Pancreas (tissue), 10 donors: ENCODE measurements at regions not wholly inside any gene's neighbourhood (a gene's known extent, or its start where the extent isn't known, plus 50 kb on each side); places are given as distances from the start of the nearest gene placed in this dataset.

ENCODE experiments used
- ATAC-seq, 4 donors: fragments of 200-7000 bp; cut with Tn5 transposase; one replicate each; pipeline versions ENCODE4 v1.8.0 to v1.9.1; 2020; ENCODE audit warnings: mild to moderate bottlenecking in 4 of 4, moderate library complexity in 4 of 4
- DNase-seq, 6 donors: peaks; one replicate each; pipeline ENCODE4 v3.0.0-alpha.2; 2020
- FAIRE-seq: peaks from 2 replicates; lab custom pipeline; 2012; peaks lifted over from hg19 to GRCh38; lab: Jason Lieb, UNC
- H3K27ac ChIP-seq, 4 donors: fragments of 200-600 bp; sonication (generic); 1 replicate in 3 of 4; 2 replicates in 1 of 4; pipeline versions ENCODE4 v1.5.0 to v1.8.0; 2020
- H3K27me3 ChIP-seq, 4 donors: fragments of 200-600 bp; one replicate each; pipeline ENCODE4 v1.8.0; 2021
- H3K36me3 ChIP-seq, 3 donors: fragments of 200-600 bp; sonication (generic) in 1 of 3; one replicate each; pipeline versions ENCODE4 v1.5.0 to v1.8.0; 2020 to 2021
- H3K4me1 ChIP-seq, 3 donors: fragments of 200-600 bp; one replicate each; pipeline ENCODE4 v1.8.0; 2021
- H3K4me3 ChIP-seq, 4 donors: fragments of 200-600 bp; sonication (generic) in 2 of 4; one replicate each; pipeline versions ENCODE4 v1.5.0 to v1.8.0; 2020 to 2021
- H3K9me3 ChIP-seq, 4 donors: fragments of 200-600 bp; one replicate each; pipeline ENCODE4 v1.8.0; 2021
- WGBS, 2 donors: extraction: QIAGEN DNeasy Blood & Tissue Kit; methylation state at CpG; one replicate each; pipeline ENCODE4 v1.1.7; 2013; 5-methylcytosine and 5-hydroxymethylcytosine counted together
- intact Hi-C, 3 donors: fragments of 100-400 bp; cut with DNase I; formaldehyde crosslinking; loops; one replicate each; pipeline versions ENCODE4 v1.11.1 to v1.14.2; 2022
- TF ChIP-seq, protein P1 (sequence below), 4 donors: fragments of 200-600 bp; sonication (generic) in 3 of 4; IDR thresholded peaks; one replicate each; pipeline versions ENCODE4 v1.5.0 to v1.8.0; 2021; ENCODE audit warnings: antibody characterized with exemption in 4 of 4
- donor health status: healthy with polysubstance abuse.
- donor health status: DM: no; HTN: no; CAD: no; lungs with moderate emphysema.
- donor health status: DM: no; HTN: no; CAD: no.
- donor health status: control.
- donor health status: control.
- donor health status: Bipolar disorder and iron deficiency.
- donor health status: DM: yes; HTN: yes; CAD: no.
- donor health status: DM: no; HTN: no; CAD: no.
- donor health status: DM: no; HTN: no; CAD: no.
- donor health status: DM: yes; HTN: yes; CAD: no.

DNA sequence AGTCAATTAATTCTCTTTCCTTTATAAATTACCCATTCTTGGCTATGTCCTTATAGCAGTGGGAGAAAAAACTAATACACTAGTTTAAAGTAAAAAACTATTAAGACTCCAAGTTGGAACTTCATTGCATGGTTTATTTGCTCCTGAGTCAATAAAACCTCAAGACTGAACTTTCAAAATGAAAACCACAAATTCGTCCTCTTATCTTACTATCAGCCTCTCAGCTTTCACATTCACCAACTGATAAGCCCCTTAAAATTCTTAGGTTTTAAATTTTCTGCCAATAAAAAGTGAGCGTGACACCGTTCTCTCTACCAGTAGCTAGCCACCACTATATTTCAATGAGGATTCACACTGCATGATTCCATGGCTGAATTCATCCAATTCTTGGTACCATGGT, 346.4 kb upstream of the NPSR1 start:
- no peak for FAIRE-seq
- ATAC-seq: no peak
- TF ChIP-seq, protein P1, sequence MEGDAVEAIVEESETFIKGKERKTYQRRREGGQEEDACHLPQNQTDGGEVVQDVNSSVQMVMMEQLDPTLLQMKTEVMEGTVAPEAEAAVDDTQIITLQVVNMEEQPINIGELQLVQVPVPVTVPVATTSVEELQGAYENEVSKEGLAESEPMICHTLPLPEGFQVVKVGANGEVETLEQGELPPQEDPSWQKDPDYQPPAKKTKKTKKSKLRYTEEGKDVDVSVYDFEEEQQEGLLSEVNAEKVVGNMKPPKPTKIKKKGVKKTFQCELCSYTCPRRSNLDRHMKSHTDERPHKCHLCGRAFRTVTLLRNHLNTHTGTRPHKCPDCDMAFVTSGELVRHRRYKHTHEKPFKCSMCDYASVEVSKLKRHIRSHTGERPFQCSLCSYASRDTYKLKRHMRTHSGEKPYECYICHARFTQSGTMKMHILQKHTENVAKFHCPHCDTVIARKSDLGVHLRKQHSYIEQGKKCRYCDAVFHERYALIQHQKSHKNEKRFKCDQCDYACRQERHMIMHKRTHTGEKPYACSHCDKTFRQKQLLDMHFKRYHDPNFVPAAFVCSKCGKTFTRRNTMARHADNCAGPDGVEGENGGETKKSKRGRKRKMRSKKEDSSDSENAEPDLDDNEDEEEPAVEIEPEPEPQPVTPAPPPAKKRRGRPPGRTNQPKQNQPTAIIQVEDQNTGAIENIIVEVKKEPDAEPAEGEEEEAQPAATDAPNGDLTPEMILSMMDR (IDR thresholded peaks at IDR 0.05): no peak
- intact Hi-C loops: no loop called here
- no peaks in the 10 kb centered on the region for H3K4me1 ChIP-seq
- DNase-seq: no peak
- no peak overlapping the region for H3K4me3 ChIP-seq
- no peaks in the 10 kb centered on the region for H3K36me3 ChIP-seq
- H3K27ac ChIP-seq: no peak overlapping the region
- no peaks in the 10 kb centered on the region for H3K27me3 ChIP-seq
- 62 to 69% methylated on average over 3 of the region's 3 CpGs for WGBS, 2 donors
- H3K9me3 ChIP-seq: no peaks in the 10 kb centered on the region

DNA sequence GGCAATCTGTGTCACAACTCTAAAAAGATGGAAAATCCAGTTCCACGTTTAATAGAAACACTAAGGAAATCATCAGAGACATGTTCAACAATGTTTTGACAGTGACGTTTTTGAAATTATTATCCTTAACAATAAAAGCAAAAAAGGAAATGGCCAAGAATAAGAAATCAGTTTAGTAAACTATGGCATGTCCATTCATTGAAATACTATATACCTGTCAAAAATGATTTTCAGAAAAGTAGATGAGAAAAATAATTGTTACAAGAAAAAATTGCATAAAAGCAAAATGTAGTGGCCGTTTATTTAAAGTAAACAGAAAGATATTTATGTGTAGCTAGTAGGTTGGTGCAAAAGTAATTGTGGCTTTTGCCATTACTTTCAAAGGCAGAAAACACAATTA, 345.4 kb upstream of the NPSR1 start:
- Histone ChIP-seq H3K36me3 (no peaks in the 10 kb centered on the region), H3K9me3 (no peaks in the 10 kb centered on the region), H3K4me1 (no peaks in the 10 kb centered on the region), H3K27ac (no peak overlapping the region), H3K4me3 (no peak overlapping the region), H3K27me3 (no peaks in the 10 kb centered on the region)
- WGBS, 2 donors: 62 to 76% methylated on average over 3 of the region's 3 CpGs
- intact Hi-C loops: no loop called here
- DNase-seq (no peak), FAIRE-seq (no peak), ATAC-seq (no peak)
- TF ChIP-seq, protein P1 (IDR thresholded peaks at IDR 0.05): no peak

DNA sequence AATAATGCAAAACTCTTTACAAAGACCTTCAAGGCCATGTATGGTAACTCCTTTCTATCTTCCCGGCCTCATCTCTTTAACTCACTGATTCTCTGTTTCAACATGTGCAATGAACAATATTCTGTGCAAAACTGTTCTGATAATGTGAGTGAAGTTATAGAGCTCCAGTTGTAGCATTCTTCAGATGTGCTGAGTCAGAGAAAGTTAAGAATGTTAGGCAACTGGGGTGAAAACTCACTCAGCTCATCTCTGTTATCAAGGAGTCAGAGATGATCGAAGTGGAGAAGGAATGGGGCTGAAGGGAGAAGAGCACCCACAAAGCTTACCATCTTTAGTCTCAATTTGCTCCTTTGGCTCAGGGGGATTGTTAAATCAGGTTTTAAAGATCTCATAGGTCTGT, 344.7 kb upstream of the NPSR1 start:
- no peak for DNase-seq
- Histone ChIP-seq H3K4me3 (no peak overlapping the region), H3K36me3 (no peaks in the 10 kb centered on the region), H3K27ac (no peak overlapping the region), H3K27me3 (no peaks in the 10 kb centered on the region), H3K4me1 (no peaks in the 10 kb centered on the region), H3K9me3 (no peaks in the 10 kb centered on the region)
- intact Hi-C loops: no loop called here
- 71 to 84% methylated on average over 2 of the region's 2 CpGs for WGBS, 2 donors
- no peak for FAIRE-seq
- ATAC-seq: no peak
- TF ChIP-seq, protein P1 (IDR thresholded peaks at IDR 0.05): no peak

DNA sequence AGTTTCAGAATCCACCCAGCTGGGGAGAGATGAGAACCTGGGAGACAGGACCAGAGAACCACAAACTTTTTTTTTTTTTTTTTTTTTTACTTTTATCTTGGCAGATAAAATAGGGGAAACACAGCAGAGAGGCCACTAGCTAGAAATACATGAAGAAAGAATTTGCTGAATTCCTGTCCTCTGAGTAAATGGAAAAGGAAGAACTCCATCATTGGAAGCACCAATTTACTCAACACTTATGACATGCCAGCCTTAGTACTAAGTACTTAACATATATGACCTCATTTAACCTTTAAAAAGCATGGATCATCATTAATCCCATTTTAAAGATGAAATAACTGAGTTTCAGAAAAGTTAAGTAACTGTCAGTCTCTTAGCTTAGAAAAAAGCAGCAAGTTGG, 343.0 kb upstream of the NPSR1 start:
- TF ChIP-seq, protein P1 (IDR thresholded peaks at IDR 0.05): no peak
- no peak for FAIRE-seq
- no peak overlapping the region for H3K4me3 ChIP-seq
- H3K9me3 ChIP-seq: no peaks in the 10 kb centered on the region
- no peak for ATAC-seq
- intact Hi-C loops: no loop called here
- no peaks in the 10 kb centered on the region for H3K36me3 ChIP-seq
- H3K27ac ChIP-seq: no peak overlapping the region
- no peak for DNase-seq
- no peaks in the 10 kb centered on the region for H3K27me3 ChIP-seq
- H3K4me1 ChIP-seq: no peaks in the 10 kb centered on the region

DNA sequence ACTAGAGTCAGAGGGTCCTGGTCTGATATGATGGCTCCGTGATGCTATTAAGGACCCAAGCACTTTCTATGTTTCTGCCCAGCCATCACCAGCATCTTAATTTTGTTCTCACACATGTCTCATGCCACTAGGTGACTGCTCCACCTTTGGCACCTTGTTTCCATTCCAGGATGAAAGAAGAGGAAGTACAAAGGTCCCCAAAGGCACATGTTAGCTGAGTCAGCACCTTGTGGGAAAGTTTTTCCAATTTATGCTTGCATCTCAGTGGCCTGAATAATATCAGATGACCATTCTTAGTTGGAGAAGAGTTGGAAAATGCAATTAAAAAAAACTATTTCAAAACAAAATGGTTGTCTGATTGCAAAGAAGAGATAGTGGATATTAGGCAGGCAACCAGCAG, 341.0 kb upstream of the NPSR1 start:
- WGBS, 2 donors: 73 to 90% methylated on average over 1 of the region's 1 CpG
- no peak for FAIRE-seq
- TF ChIP-seq, protein P1 (IDR thresholded peaks at IDR 0.05): no peak

More for the DNA sequence above, 341.0 kb upstream of the NPSR1 start:
- Histone ChIP-seq H3K9me3 (no peaks in the 10 kb centered on the region), H3K36me3 (no peaks in the 10 kb centered on the region), H3K4me3 (no peak overlapping the region), H3K4me1 (no peaks in the 10 kb centered on the region), H3K27me3 (no peaks in the 10 kb centered on the region), H3K27ac (no peak overlapping the region)
- ATAC-seq (no peak), DNase-seq (no peak)
- intact Hi-C loops: no loop called here
